ENCODE measurements at regions not wholly inside any gene's neighbourhood (a gene's known extent, or its start where the extent isn't known, plus 50 kb on each side); places are given as distances from the start of the nearest gene placed in this dataset.

DNA sequence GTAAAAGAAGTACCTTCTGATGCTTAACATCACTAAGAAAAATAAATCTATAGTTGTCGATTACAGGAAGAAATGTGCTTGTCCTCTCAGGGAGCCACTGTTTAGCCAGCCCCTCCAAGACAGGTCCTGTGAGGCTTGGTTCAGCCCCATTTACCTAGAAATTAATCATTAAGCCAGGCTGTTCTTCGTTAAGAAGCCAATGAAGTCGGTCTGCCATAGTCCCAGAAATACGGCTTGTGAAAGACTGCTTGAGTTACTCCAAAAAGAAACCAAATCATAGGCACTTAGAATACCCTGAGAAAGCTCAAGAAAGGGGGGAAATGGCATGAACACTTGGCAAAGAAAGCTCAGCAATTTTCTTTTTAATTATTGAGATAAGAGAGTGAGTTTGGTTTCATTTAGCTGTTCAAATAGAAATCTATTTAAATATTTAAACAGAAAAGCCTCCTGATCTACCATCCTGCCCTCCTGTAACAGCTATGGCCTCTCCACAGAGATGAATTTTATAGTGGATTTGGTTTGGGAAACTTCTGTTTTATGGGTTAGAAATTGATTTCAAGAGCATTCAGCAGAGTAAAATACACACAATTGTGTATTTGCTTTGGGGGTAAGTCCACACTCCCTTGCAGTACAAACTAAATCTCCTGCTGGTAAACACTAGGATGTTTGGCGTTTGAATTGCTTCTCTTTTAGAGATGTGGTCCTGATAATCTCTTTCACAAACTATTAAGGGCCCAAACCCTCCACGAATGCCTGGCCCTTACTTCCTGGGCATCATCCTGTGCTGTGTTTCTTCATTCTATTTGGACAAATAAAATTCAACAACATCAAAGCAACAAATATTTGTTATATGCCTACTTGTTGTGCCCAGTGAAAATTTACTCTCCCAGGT is 234.4 kb downstream of the SEC23A start:
- Histone ChIP-seq H3K9me3 (no peaks in the 10 kb centered on the region), H3K36me3 (no peaks in the 10 kb centered on the region), H3K27me3 (no peaks in the 10 kb centered on the region), H3K4me3 (no peak overlapping the region)
- DNase-seq, result no peak

DNA sequence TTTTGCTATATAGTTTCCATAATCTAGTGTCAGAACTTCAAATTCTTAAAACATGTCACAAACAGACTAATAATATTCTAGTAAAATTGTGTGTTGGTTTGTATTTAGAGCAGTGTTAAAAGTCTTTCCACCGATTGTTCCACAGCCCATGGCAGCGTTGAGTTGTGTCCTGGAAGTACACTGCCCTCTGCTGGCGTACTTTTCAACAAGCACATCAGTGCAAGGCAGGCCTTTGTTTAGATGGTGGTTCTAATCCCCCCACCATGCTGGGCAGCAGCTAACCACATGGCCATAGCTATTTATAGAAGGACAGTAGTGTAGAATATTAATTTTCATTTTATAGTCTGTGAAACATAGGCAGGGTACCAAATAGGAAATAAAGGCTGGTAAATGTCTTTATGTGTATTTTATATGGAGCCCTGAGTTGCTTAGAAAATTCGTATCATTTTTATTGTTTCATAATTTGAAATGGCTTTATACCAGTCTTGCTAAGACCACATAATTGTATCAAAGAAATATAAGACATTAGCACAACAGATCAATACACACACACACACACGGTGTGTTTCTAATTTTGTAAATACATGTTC is 235.4 kb downstream of the SEC23A start:
- Histone ChIP-seq H3K9me3 (no peaks in the 10 kb centered on the region), H3K36me3 (no peaks in the 10 kb centered on the region), H3K4me3 (no peak overlapping the region), H3K27me3 (no peaks in the 10 kb centered on the region)
- DNase-seq, result peak; percentile 38

- no peak for DNase-seq
- no peaks in the 10 kb centered on the region for H3K27me3 ChIP-seq
- no peaks in the 10 kb centered on the region for H3K9me3 ChIP-seq
- no peak overlapping the region for H3K4me3 ChIP-seq
- no peaks in the 10 kb centered on the region for H3K36me3 ChIP-seq
Measured at GRCh38 chr14:38866461-38866860, 236.6 kb downstream of the SEC23A start.

- no peaks in the 10 kb centered on the region for H3K27me3 ChIP-seq
- no peak for DNase-seq
- no peaks in the 10 kb centered on the region for H3K36me3 ChIP-seq
- H3K4me3 ChIP-seq, result no peak overlapping the region
- no peaks in the 10 kb centered on the region for H3K9me3 ChIP-seq
Measured at GRCh38 chr14:38862366-38862765, 240.7 kb downstream of the SEC23A start.

DNA sequence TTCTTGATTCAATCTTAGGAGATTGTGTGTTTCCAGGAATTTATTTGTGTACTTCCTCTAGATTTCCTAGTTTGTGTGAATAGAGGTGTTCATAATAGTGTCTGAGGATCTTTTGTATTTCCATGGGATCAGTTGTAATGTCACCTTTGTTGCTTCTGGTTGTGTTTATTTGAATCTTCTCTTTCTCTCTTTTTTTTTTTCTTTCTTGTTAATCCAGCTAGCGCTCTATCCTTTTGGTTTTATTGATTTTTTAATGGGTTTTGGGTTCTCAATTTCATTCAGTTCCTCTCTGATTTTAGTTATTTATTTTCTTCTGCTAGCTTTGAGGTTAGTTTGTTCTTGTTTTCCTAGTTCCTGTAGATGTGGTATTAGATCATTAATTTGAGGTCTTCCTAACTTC is 242.5 kb downstream of the SEC23A start:
- H3K9me3 ChIP-seq, result no peaks in the 10 kb centered on the region
- no peak for DNase-seq
- H3K4me3 ChIP-seq, result no peak overlapping the region
- H3K36me3 ChIP-seq, result no peaks in the 10 kb centered on the region
- H3K27me3 ChIP-seq, result no peaks in the 10 kb centered on the region

DNA sequence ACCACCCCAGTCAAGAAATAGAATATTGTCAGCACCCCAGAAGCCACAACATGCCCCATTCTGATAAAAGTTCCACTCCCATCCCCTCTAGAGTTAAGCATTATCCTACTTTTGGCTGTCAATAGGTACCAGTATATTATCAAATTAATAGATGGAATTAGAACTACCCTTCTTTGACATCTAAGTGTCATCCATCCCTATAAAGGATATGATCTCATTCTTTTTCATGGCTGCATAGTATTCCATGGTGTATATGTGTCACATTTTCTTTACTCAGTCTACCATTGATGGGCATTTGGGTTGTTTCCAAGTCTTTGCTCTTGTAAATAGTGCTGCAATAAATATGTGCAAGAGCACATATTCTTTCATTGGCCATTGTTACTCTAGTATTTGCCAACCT is 246.2 kb downstream of the SEC23A start:
- H3K9me3 ChIP-seq, result no peaks in the 10 kb centered on the region
- DNase-seq, result no peak
- H3K4me3 ChIP-seq, result no peak overlapping the region
- H3K27me3 ChIP-seq, result no peaks in the 10 kb centered on the region
- H3K36me3 ChIP-seq, result no peaks in the 10 kb centered on the region

DNA sequence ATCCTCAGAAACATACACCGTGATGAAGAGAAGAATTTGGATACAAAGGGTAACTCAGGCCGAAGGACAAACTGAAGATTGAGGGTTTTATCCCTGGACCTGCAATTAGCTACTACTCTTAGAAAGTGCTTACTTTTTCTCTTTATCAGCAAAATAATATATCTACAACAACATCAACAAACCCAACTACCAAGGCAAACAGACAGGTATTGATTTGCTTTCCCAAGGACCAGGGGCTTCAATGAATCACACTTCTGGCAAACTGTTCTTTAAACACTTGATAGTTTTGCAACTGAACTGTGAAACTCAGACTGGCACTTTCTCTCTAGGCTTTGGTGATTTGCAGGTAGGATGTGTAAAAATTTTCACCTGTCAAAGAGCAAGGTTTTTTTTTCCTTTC is 247.5 kb downstream of the SEC23A start:
- no peaks in the 10 kb centered on the region for H3K36me3 ChIP-seq
- H3K9me3 ChIP-seq, result no peaks in the 10 kb centered on the region
- no peak for DNase-seq

DNA sequence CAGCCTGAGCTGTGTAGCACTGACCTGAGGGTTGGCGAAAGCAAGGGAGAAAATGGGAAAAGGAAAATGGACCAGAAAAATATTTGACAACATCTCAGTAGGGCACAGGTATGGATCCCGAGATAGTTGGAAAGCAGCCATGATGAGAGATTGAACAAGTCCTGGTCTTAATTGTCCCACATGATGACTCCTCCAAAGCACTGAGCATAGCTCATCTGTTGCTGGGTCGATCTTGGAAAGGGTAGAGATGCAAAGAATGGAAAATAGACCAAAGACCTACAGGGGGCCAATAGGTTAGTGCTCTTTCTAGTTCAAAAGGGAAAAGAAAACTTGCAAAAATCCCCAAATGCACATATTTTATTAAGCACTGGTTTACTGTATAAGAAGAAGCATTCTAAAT is 251.9 kb downstream of the SEC23A start:
- Histone ChIP-seq H3K36me3 (no peaks in the 10 kb centered on the region), H3K27me3 (no peaks in the 10 kb centered on the region), H3K9me3 (no peaks in the 10 kb centered on the region), H3K4me3 (no peak overlapping the region)
- no peak for DNase-seq

More for the DNA sequence above, 247.5 kb downstream of the SEC23A start:
- Histone ChIP-seq H3K27me3 (no peaks in the 10 kb centered on the region), H3K4me3 (no peak overlapping the region)

DNA sequence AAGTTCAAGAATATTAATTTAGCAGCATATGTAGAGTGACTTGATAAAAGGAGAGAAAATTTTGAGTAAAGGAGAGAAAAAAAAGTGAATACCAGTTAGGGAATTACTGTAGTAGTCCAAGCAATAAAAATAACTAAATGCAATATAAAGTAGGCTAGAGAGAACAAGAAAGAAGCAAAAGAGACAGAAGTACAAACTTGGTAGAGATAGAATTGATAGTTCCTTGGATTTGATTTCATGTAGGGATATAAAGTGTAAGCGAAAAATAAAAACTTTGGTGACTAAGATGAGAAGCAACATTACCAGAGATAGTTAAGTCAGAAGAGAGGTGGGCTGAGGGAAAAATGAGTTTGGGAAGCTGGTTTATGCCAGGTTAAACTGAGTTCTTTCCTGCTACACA is 252.4 kb downstream of the SEC23A start:
- no peak overlapping the region for H3K4me3 ChIP-seq
- no peaks in the 10 kb centered on the region for H3K36me3 ChIP-seq

DNA sequence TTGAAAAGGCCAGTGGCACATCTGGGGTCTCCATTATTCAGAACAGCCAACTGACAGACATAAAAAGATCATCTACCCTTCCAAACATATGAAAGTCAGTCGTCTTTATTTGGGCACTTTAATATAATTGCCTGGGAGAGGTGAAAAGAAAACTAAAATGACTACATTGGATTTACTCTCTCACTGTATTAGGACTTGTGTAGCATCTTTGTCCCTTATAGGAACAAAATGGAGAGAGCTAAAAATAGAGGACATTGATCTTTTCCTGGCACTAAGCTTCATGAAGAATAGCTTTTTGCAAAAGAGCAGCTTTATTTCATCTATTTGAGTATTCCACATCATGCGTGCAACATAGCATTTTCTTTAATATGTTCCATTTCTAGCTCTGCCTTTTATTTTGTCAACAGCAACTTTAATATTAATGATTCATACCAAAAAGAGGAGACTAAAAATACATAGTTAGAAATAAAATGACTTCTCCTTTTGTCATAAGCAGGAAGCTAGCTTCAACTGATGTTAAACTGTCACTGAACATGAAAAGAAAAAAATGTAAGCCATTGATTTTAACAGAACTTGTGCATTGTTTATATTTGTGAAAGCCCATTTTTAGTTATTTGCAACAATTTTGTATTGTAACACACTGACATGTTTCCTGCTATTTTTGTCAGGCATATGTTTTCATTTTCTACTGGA is 254.6 kb downstream of the SEC23A start:
- Histone ChIP-seq H3K9me3 (no peaks in the 10 kb centered on the region), H3K27me3 (no peaks in the 10 kb centered on the region), H3K4me3 (no peak overlapping the region), H3K36me3 (no peaks in the 10 kb centered on the region)
- no peak for DNase-seq

More for the DNA sequence above, 252.4 kb downstream of the SEC23A start:
- DNase-seq, result no peak
- no peaks in the 10 kb centered on the region for H3K27me3 ChIP-seq
- no peaks in the 10 kb centered on the region for H3K9me3 ChIP-seq

GRCh38 chr14:38847161-38847560 is 255.9 kb downstream of the SEC23A start:
- Histone ChIP-seq H3K4me3 (no peak overlapping the region), H3K36me3 (no peaks in the 10 kb centered on the region), H3K27me3 (no peaks in the 10 kb centered on the region), H3K9me3 (no peaks in the 10 kb centered on the region)
- no peak for DNase-seq

- no peak for DNase-seq
Measured at GRCh38 chr14:38839694-38840365, 263.2 kb downstream of the SEC23A start.

DNA sequence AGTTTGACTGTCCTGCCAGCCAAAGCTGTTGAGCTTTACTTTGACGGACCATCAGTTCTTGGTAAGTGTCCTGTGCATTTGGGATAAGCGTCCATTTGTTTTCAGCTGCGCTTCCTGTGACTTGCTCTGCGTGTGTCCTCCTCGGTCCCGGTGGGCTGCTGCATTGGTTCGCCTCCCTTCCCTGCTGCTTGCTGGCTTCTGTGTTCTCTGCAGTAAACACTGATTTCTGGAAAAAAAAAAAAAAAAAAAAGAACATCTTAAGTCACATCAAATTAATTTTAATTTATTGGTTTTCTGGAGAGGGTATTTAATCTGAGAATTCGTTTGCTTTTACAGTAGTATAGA is 264.1 kb downstream of the SEC23A start:
- H3K4me3 ChIP-seq, result no peak overlapping the region
- no peaks in the 10 kb centered on the region for H3K9me3 ChIP-seq
- H3K36me3 ChIP-seq, result no peaks in the 10 kb centered on the region
- no peaks in the 10 kb centered on the region for H3K27me3 ChIP-seq
- DNase-seq, result no peak

More at GRCh38 chr14:38839694-38840365, 263.2 kb downstream of the SEC23A start:
- H3K27me3 ChIP-seq, result no peaks in the 10 kb centered on the region
- H3K4me3 ChIP-seq, result no peak overlapping the region
- H3K36me3 ChIP-seq, result no peaks in the 10 kb centered on the region
- H3K9me3 ChIP-seq, result no peaks in the 10 kb centered on the region

GRCh38 chr14:38838049-38838978 is 264.7 kb downstream of the SEC23A start:
- no peaks in the 10 kb centered on the region for H3K27me3 ChIP-seq
- H3K9me3 ChIP-seq, result no peaks in the 10 kb centered on the region
- no peak for DNase-seq
- no peak overlapping the region for H3K4me3 ChIP-seq
- H3K36me3 ChIP-seq, result no peaks in the 10 kb centered on the region

- H3K4me3 ChIP-seq, result no peak overlapping the region
- no peak for DNase-seq
- no peaks in the 10 kb centered on the region for H3K36me3 ChIP-seq
- H3K9me3 ChIP-seq, result no peaks in the 10 kb centered on the region
- H3K27me3 ChIP-seq, result no peaks in the 10 kb centered on the region
Measured at GRCh38 chr14:38837343-38838048, 265.5 kb downstream of the SEC23A start.

- no peaks in the 10 kb centered on the region for H3K9me3 ChIP-seq
- no peaks in the 10 kb centered on the region for H3K36me3 ChIP-seq
- H3K27me3 ChIP-seq, result no peaks in the 10 kb centered on the region
- no peak overlapping the region for H3K4me3 ChIP-seq
- DNase-seq, result no peak
Measured at GRCh38 chr14:38836539-38836938, 266.5 kb downstream of the SEC23A start.
